ENCODE measurements at regions not wholly inside any gene's neighbourhood (a gene's known extent, or its start where the extent isn't known, plus 50 kb on each side); places are given as distances from the start of the nearest gene placed in this dataset.
"Not testable (repeated sequence)": the region's sequence is repeated elsewhere in the genome, so short reads cannot be mapped to it uniquely, and the experiment has no call there.

- no peaks in the 10 kb centered on the region for H3K36me3 Mint-ChIP-seq
These were observed 204.5 kb downstream of the TXNL1 start for GRCh38 chr18:56433919-56434318.

GRCh38 chr18:56431551-56431950 is 206.8 kb downstream of the TXNL1 start:
- H3K4me3 ChIP-seq (ENCODE audit: low read length) = no peak overlapping the region
- DNase-seq (no peak), ATAC-seq (no peak)
- H3K9me3 ChIP-seq (ENCODE audit: control insufficient read depth, insufficient read depth, low read length) = no peaks in the 10 kb centered on the region
- no peak for TF ChIP-seq CTCF (IDR thresholded peaks at IDR 0.05)
- Mint-ChIP-seq H3K36me3 (peaks cover 12% of the 10 kb centered on the region), H3K9me3 (peaks cover 8 to 12% of the 10 kb centered on the region in 2 donors), H3K27ac (no peak overlapping the region), H3K27me3 (ENCODE audit: low read depth in 2 of 2) (no peaks in the 10 kb centered on the region), H3K4me1 (no peaks in the 10 kb centered on the region), H3K4me3 (no peak overlapping the region)
- intact Hi-C loops (cut with micrococcal nuclease) = no loop called here
- no peaks in the 10 kb centered on the region for H3K4me1 ChIP-seq (ENCODE audit: control insufficient read depth, insufficient read depth, low read length)
- no peaks in the 10 kb centered on the region for H3K27me3 ChIP-seq (ENCODE audit: control insufficient read depth, insufficient read depth, low read length)
- no peaks in the 10 kb centered on the region for H3K36me3 ChIP-seq (ENCODE audit: control insufficient read depth, insufficient read depth, low read length)
- no peak overlapping the region for H3K27ac ChIP-seq (ENCODE audit: low read length)

More at GRCh38 chr18:56433919-56434318, 204.5 kb downstream of the TXNL1 start:
- H3K27me3 Mint-ChIP-seq (ENCODE audit: low read depth in 2 of 2) = no peaks in the 10 kb centered on the region
- no peaks in the 10 kb centered on the region for H3K4me1 Mint-ChIP-seq
- 81% methylated on average over 3 of the region's 3 CpGs for WGBS (ENCODE audit: insufficient coverage)
- intact Hi-C loops (cut with micrococcal nuclease) = no loop called here
- H3K27me3 ChIP-seq (ENCODE audit: control insufficient read depth, insufficient read depth, low read length) = no peaks in the 10 kb centered on the region
- no peak overlapping the region for H3K4me3 Mint-ChIP-seq
- DNase-seq (no peak), ATAC-seq (no peak)
- no peak overlapping the region for H3K27ac Mint-ChIP-seq
- no peak overlapping the region for H3K4me3 ChIP-seq (ENCODE audit: low read length)
- peaks cover 5 to 6% of the 10 kb centered on the region in 2 donors for H3K9me3 Mint-ChIP-seq
- TF ChIP-seq CTCF (IDR thresholded peaks at IDR 0.05) = no peak
- no peaks in the 10 kb centered on the region for H3K4me1 ChIP-seq (ENCODE audit: control insufficient read depth, insufficient read depth, low read length)
- no peak overlapping the region for H3K27ac ChIP-seq (ENCODE audit: low read length)
- H3K36me3 ChIP-seq (ENCODE audit: control insufficient read depth, insufficient read depth, low read length) = no peaks in the 10 kb centered on the region
- no peaks in the 10 kb centered on the region for H3K9me3 ChIP-seq (ENCODE audit: control insufficient read depth, insufficient read depth, low read length)

- DNase-seq (no peak), ATAC-seq (no peak)
- H3K27me3 ChIP-seq (ENCODE audit: control insufficient read depth, insufficient read depth, low read length) = no peaks in the 10 kb centered on the region
- Mint-ChIP-seq H3K27ac (no peak overlapping the region), H3K9me3 (peaks cover 7 to 16% of the 10 kb centered on the region in 2 donors), H3K36me3 (peaks cover 12% of the 10 kb centered on the region), H3K4me1 (no peaks in the 10 kb centered on the region), H3K4me3 (no peak overlapping the region), H3K27me3 (ENCODE audit: low read depth in 2 of 2) (no peaks in the 10 kb centered on the region)
- H3K27ac ChIP-seq (ENCODE audit: low read length) = no peak overlapping the region
- H3K36me3 ChIP-seq (ENCODE audit: control insufficient read depth, insufficient read depth, low read length) = no peaks in the 10 kb centered on the region
- no peaks in the 10 kb centered on the region for H3K9me3 ChIP-seq (ENCODE audit: control insufficient read depth, insufficient read depth, low read length)
- intact Hi-C loops (cut with micrococcal nuclease) = no loop called here
- H3K4me1 ChIP-seq (ENCODE audit: control insufficient read depth, insufficient read depth, low read length) = no peaks in the 10 kb centered on the region
- H3K4me3 ChIP-seq (ENCODE audit: low read length) = no peak overlapping the region
- no peak for TF ChIP-seq CTCF (IDR thresholded peaks at IDR 0.05)
These were observed 214.8 kb downstream of the TXNL1 start for GRCh38 chr18:56423626-56424025.

- Histone ChIP-seq H3K27ac (ENCODE audit: low read length) (no peak overlapping the region), H3K4me3 (ENCODE audit: low read length) (no peak overlapping the region), H3K9me3 (ENCODE audit: control insufficient read depth, insufficient read depth, low read length) (no peaks in the 10 kb centered on the region), H3K36me3 (ENCODE audit: control insufficient read depth, insufficient read depth, low read length) (no peaks in the 10 kb centered on the region), H3K4me1 (ENCODE audit: control insufficient read depth, insufficient read depth, low read length) (no peaks in the 10 kb centered on the region), H3K27me3 (ENCODE audit: control insufficient read depth, insufficient read depth, low read length) (no peaks in the 10 kb centered on the region)
- Mint-ChIP-seq H3K9me3 (peaks cover 7 to 19% of the 10 kb centered on the region in 2 donors), H3K27ac (no peak overlapping the region), H3K4me3 (no peak overlapping the region), H3K4me1 (no peaks in the 10 kb centered on the region), H3K27me3 (ENCODE audit: low read depth in 2 of 2) (no peaks in the 10 kb centered on the region), H3K36me3 (no peaks in the 10 kb centered on the region)
- WGBS (ENCODE audit: insufficient coverage) = 94% methylated on average over 2 of the region's 2 CpGs
- no peak for DNase-seq
- intact Hi-C loops (cut with micrococcal nuclease) = no loop called here
- no peak for ATAC-seq
- no peak for TF ChIP-seq CTCF (IDR thresholded peaks at IDR 0.05)
These were observed 216.7 kb downstream of the TXNL1 start for GRCh38 chr18:56421647-56422046.

GRCh38 chr18:56420868-56421267 is 217.5 kb downstream of the TXNL1 start:
- H3K27ac Mint-ChIP-seq; H3K4me3 ChIP-seq (ENCODE audit: low read length); intact Hi-C loops (cut with micrococcal nuclease); H3K27me3 Mint-ChIP-seq (ENCODE audit: low read depth in 2 of 2); H3K27me3 ChIP-seq (ENCODE audit: control insufficient read depth, insufficient read depth, low read length); H3K36me3 ChIP-seq (ENCODE audit: control insufficient read depth, insufficient read depth, low read length); ATAC-seq; H3K9me3 ChIP-seq (ENCODE audit: control insufficient read depth, insufficient read depth, low read length); H3K4me1 Mint-ChIP-seq; H3K4me3 Mint-ChIP-seq; H3K36me3 Mint-ChIP-seq; H3K4me1 ChIP-seq (ENCODE audit: control insufficient read depth, insufficient read depth, low read length); DNase-seq; H3K27ac ChIP-seq (ENCODE audit: low read length): not testable (repeated sequence)
- 91% methylated on average over 4 of the region's 5 CpGs for WGBS (ENCODE audit: insufficient coverage)
- H3K9me3 Mint-ChIP-seq = peaks cover 11 to 22% of the 10 kb centered on the region in 2 donors
